ENCODE measurements at regions not wholly inside any gene's neighbourhood (a gene's known extent, or its start where the extent isn't known, plus 50 kb on each side); places are given as distances from the start of the nearest gene placed in this dataset.

DNA sequence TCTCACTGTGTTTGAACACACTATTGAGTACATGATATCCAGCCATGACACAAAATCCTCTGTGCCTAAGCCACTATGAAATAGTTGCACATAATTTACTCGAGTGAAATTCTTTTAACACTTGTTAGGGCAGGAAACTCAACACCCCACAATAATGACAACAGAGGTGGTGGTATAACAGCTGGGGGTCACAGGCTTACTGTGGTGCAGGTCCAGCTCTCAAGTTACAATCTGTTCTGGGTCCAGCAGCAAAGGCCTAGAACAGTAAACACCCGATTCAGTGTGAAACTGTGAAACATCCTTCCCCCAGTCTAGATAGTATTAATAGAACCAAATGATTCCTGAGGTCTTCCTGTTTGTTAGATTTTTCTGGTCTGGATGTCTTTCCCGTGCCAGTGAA, 102.9 kb upstream of the APC start:
- H3K4me1 ChIP-seq (ENCODE audit: insufficient read depth) = no peaks in the 10 kb centered on the region
- no peak overlapping the region for H3K4me2 ChIP-seq
- H3K27me3 ChIP-seq (ENCODE audit: insufficient read depth) = no peaks in the 10 kb centered on the region
- H3K9me3 Mint-ChIP-seq = peaks cover 22% of the 10 kb centered on the region
- ATAC-seq = no peak
- 0 out of 2 replicates have a peak, but pooled peaks cover 6% of the 10 kb centered on the region for H3K9me2 ChIP-seq (ENCODE audit: insufficient read depth)
- H4K20me1 ChIP-seq (replicated peaks; ENCODE audit: insufficient read depth) = no peaks in the 10 kb centered on the region
- H3F3A ChIP-seq (replicated peaks; ENCODE audit: low read depth) = no peaks in the 10 kb centered on the region
- no peak for DNase-seq (ENCODE audit: low spot score)
- H2AFZ ChIP-seq = no peak overlapping the region
- no peak overlapping the region for H3K4me3 ChIP-seq
- H3K4me3 Mint-ChIP-seq = no peak overlapping the region
- H3K4me1 Mint-ChIP-seq = peaks cover 3% of the 10 kb centered on the region
- no peaks in the 10 kb centered on the region for H3K79me2 ChIP-seq (replicated peaks; ENCODE audit: insufficient read depth)
- H3K36me3 ChIP-seq (ENCODE audit: insufficient read depth) = no peaks in the 10 kb centered on the region
- H3K27me3 Mint-ChIP-seq (ENCODE audit: insufficient read depth, low read depth, poor library complexity) = no peaks in the 10 kb centered on the region
- TF ChIP-seq POLR2AphosphoS5 (IDR thresholded peaks at IDR 0.05; ENCODE audit: low read depth) (no peak), EZH2phosphoT487 (IDR thresholded peaks at IDR 0.05; ENCODE audit: unreplicated experiment) (no peak), JUNB (IDR thresholded peaks at IDR 0.05; ENCODE audit: unreplicated experiment) (no peak), CTCF (conservative IDR thresholded peaks at IDR 0.05; ENCODE audit: low read depth in 2 of 2) (no peak), REST (IDR thresholded peaks at IDR 0.05; ENCODE audit: unreplicated experiment) (no peak), NANOG (IDR thresholded peaks at IDR 0.05; ENCODE audit: borderline replicate concordance) (no peak), EZH2 (IDR thresholded peaks at IDR 0.05; ENCODE audit: low read depth, unreplicated experiment) (no peak), STAT1 (IDR thresholded peaks at IDR 0.05; ENCODE audit: unreplicated experiment) (no peak), ZNF114 (CRISPR knock-in tag; IDR thresholded peaks at IDR 0.05) (no peak), ZNF331 (CRISPR knock-in tag; IDR thresholded peaks at IDR 0.05; ENCODE audit: low read depth) (no peak)
- TF ChIP-seq, protein P1, sequence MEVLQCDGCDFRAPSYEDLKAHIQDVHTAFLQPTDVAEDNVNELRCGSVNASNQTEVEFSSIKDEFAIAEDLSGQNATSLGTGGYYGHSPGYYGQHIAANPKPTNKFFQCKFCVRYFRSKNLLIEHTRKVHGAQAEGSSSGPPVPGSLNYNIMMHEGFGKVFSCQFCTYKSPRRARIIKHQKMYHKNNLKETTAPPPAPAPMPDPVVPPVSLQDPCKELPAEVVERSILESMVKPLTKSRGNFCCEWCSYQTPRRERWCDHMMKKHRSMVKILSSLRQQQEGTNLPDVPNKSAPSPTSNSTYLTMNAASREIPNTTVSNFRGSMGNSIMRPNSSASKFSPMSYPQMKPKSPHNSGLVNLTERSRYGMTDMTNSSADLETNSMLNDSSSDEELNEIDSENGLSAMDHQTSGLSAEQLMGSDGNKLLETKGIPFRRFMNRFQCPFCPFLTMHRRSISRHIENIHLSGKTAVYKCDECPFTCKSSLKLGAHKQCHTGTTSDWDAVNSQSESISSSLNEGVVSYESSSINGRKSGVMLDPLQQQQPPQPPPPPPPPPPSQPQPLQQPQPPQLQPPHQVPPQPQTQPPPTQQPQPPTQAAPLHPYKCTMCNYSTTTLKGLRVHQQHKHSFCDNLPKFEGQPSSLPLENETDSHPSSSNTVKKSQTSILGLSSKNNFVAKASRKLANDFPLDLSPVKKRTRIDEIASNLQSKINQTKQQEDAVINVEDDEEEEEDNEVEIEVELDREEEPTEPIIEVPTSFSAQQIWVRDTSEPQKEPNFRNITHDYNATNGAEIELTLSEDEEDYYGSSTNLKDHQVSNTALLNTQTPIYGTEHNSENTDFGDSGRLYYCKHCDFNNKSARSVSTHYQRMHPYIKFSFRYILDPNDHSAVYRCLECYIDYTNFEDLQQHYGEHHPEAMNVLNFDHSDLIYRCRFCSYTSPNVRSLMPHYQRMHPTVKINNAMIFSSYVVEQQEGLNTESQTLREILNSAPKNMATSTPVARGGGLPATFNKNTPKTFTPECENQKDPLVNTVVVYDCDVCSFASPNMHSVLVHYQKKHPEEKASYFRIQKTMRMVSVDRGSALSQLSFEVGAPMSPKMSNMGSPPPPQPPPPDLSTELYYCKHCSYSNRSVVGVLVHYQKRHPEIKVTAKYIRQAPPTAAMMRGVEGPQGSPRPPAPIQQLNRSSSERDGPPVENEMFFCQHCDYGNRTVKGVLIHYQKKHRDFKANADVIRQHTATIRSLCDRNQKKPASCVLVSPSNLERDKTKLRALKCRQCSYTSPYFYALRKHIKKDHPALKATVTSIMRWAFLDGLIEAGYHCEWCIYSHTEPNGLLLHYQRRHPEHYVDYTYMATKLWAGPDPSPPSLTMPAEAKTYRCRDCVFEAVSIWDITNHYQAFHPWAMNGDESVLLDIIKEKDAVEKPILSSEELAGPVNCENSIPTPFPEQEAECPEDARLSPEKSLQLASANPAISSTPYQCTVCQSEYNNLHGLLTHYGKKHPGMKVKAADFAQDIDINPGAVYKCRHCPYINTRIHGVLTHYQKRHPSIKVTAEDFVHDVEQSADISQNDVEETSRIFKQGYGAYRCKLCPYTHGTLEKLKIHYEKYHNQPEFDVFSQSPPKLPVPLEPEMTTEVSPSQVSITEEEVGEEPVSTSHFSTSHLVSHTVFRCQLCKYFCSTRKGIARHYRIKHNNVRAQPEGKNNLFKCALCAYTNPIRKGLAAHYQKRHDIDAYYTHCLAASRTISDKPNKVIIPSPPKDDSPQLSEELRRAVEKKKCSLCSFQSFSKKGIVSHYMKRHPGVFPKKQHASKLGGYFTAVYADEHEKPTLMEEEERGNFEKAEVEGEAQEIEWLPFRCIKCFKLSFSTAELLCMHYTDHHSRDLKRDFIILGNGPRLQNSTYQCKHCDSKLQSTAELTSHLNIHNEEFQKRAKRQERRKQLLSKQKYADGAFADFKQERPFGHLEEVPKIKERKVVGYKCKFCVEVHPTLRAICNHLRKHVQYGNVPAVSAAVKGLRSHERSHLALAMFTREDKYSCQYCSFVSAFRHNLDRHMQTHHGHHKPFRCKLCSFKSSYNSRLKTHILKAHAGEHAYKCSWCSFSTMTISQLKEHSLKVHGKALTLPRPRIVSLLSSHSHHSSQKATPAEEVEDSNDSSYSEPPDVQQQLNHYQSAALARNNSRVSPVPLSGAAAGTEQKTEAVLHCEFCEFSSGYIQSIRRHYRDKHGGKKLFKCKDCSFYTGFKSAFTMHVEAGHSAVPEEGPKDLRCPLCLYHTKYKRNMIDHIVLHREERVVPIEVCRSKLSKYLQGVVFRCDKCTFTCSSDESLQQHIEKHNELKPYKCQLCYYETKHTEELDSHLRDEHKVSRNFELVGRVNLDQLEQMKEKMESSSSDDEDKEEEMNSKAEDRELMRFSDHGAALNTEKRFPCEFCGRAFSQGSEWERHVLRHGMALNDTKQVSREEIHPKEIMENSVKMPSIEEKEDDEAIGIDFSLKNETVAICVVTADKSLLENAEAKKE (CRISPR knock-in tag; IDR thresholded peaks at IDR 0.05) = no peak
- peaks cover 10% of the 10 kb centered on the region; the same call in 1 of the 3 replicates for H3K36me3 Mint-ChIP-seq (ENCODE audit: low read depth)
- H3K27ac Mint-ChIP-seq = no peak overlapping the region
- H3K27ac ChIP-seq (ENCODE audit: low read depth) = no peak overlapping the region

Measured in GM23338 (cell line).